ENCODE measurements at regions not wholly inside any gene's neighbourhood (a gene's known extent, or its start where the extent isn't known, plus 50 kb on each side); places are given as distances from the start of the nearest gene placed in this dataset.

GRCh38 chr2:8541223-8541622, 140.6 kb upstream of the ID2 start:
- Histone ChIP-seq H3K36me3 (replicated peaks in 1 of 2; ENCODE audit: control insufficient read depth in 1 of 2, insufficient read depth in 2 of 2, low read length in 2 of 2) (no peaks in the 10 kb centered on the region), H4K20me1 (ENCODE audit: insufficient read depth, low read length) (no peaks in the 10 kb centered on the region), H3K4me1 (ENCODE audit: control insufficient read depth in 1 of 2, insufficient read depth in 2 of 2, low read length in 2 of 2) (peaks cover 93 to 100% of the 10 kb centered on the region in 2 donors), H3K27me3 (ENCODE audit: control insufficient read depth in 2 of 2, insufficient read depth in 2 of 2, low read length in 2 of 2) (no peaks in the 10 kb centered on the region), H3K4me3 (replicated peaks in 1 of 3; ENCODE audit: low read depth in 2 of 3, low read length in 3 of 3) (no peak overlapping the region), H3K4me2 (replicated peaks; ENCODE audit: extremely low read depth, low read length, poor library complexity, severe bottlenecking) (no peak overlapping the region), H3K9me3 (replicated peaks in 1 of 2; ENCODE audit: control insufficient read depth in 1 of 2, insufficient read depth in 1 of 2, low read length in 2 of 2) (no peaks in the 10 kb centered on the region), H3K9ac (ENCODE audit: insufficient read depth, low read length, poor library complexity, severe bottlenecking) (no peak overlapping the region), H3K79me2 (ENCODE audit: insufficient read depth, low read length) (no peaks in the 10 kb centered on the region), H2AFZ (ENCODE audit: insufficient read depth, low read depth, low read length, poor library complexity, severe bottlenecking) (no peak overlapping the region), H3K27ac (ENCODE audit: low read depth in 1 of 2, low read length in 2 of 2) (no peak overlapping the region)
- Mint-ChIP-seq H3K27me3 (ENCODE audit: low read depth in 3 of 3) (peaks cover 0 to 2% (median 1%) of the 10 kb centered on the region in 3 donors), H3K9me3 (no peaks in the 10 kb centered on the region), H3K4me1 (peaks cover 95% of the 10 kb centered on the region), H3K4me3 (no peak overlapping the region), H3K36me3 (peaks cover 5 to 7% of the 10 kb centered on the region in 2 donors), H3K27ac (peak overlapping the region in 4 of 7 donors; percentile 27 to 99 (median 46))
- WGBS (ENCODE audit: insufficient coverage): 91% methylated on average over 5 of the region's 8 CpGs
- no peak for TF ChIP-seq CTCF (IDR thresholded peaks at IDR 0.05)
- no peak for DNase-seq
- intact Hi-C loops (cut with micrococcal nuclease): loop anchor here in 1 of 2 donors (5.0 to 10.0 kb wide), 2 partner anchors 141 to 306 kb away; partner anchors contain the start of gene ID2

- H3K9me3 Mint-ChIP-seq: no peaks in the 10 kb centered on the region
- peaks cover 0 to 2% (median 1%) of the 10 kb centered on the region in 3 donors for H3K27me3 Mint-ChIP-seq (ENCODE audit: low read depth in 3 of 3)
- peaks cover 5 to 7% of the 10 kb centered on the region in 2 donors for H3K36me3 Mint-ChIP-seq
- H2AFZ ChIP-seq (ENCODE audit: insufficient read depth, low read depth, low read length, poor library complexity, severe bottlenecking): no peak overlapping the region
- no peak overlapping the region for H3K4me2 ChIP-seq (replicated peaks; ENCODE audit: extremely low read depth, low read length, poor library complexity, severe bottlenecking)
- no peak overlapping the region for H3K9ac ChIP-seq (ENCODE audit: insufficient read depth, low read length, poor library complexity, severe bottlenecking)
- peaks cover 93 to 100% of the 10 kb centered on the region in 2 donors for H3K4me1 ChIP-seq (ENCODE audit: control insufficient read depth in 1 of 2, insufficient read depth in 2 of 2, low read length in 2 of 2)
- no peaks in the 10 kb centered on the region for H3K36me3 ChIP-seq (replicated peaks in 1 of 2; ENCODE audit: control insufficient read depth in 1 of 2, insufficient read depth in 2 of 2, low read length in 2 of 2)
- H3K27ac Mint-ChIP-seq: peak overlapping the region in 4 of 7 donors; percentile 31 to 99 (median 48)
- DNase-seq: no peak
- no peaks in the 10 kb centered on the region for H3K27me3 ChIP-seq (ENCODE audit: control insufficient read depth in 2 of 2, insufficient read depth in 2 of 2, low read length in 2 of 2)
- intact Hi-C loops (cut with micrococcal nuclease): loop anchor here in 1 of 2 donors (2.0 to 10.0 kb wide), 3 partner anchors 41 to 307 kb away; partner anchors contain the start of gene ID2
- H3K4me3 Mint-ChIP-seq: no peak overlapping the region
- no peak for TF ChIP-seq CTCF (IDR thresholded peaks at IDR 0.05)
- no peaks in the 10 kb centered on the region for H4K20me1 ChIP-seq (ENCODE audit: insufficient read depth, low read length)
- WGBS (ENCODE audit: insufficient coverage): 95% methylated on average over 14 of the region's 14 CpGs
- no peaks in the 10 kb centered on the region for H3K9me3 ChIP-seq (replicated peaks in 1 of 2; ENCODE audit: control insufficient read depth in 1 of 2, insufficient read depth in 1 of 2, low read length in 2 of 2)
- H3K4me3 ChIP-seq (replicated peaks in 1 of 3; ENCODE audit: low read depth in 2 of 3, low read length in 3 of 3): no peak overlapping the region
- H3K79me2 ChIP-seq (ENCODE audit: insufficient read depth, low read length): no peaks in the 10 kb centered on the region
- H3K27ac ChIP-seq (ENCODE audit: low read depth in 1 of 2, low read length in 2 of 2): no peak overlapping the region
- H3K4me1 Mint-ChIP-seq: peaks cover 95% of the 10 kb centered on the region
Measured at GRCh38 chr2:8541636-8542035, 140.2 kb upstream of the ID2 start.

Measured in CD14-positive monocyte (primary cell).